ENCODE measurements at regions not wholly inside any gene's neighbourhood (a gene's known extent, or its start where the extent isn't known, plus 50 kb on each side); places are given as distances from the start of the nearest gene placed in this dataset.

GRCh38 chr7:138257459-138258196, 181.4 kb downstream of the AKR1D1 start:
- DNase-seq, result no peak

DNA sequence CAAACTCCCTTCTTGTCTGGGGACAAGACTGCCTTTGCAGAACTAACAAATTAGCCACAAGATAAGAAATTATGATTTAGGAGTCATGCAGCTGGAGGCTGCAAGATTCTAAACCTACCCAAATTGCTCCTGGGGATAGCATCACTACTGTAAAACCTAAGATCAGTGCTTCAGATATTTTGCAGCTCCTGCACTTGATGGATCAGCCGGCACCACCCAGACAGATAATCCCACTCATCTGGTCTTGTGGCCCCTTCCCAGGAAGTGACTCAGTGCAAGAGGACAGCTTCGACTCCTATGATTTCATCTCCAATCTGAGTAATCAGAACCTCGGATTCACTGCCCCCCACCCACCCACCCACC, 181.9 kb downstream of the AKR1D1 start:
- DNase-seq, result no peak

DNA sequence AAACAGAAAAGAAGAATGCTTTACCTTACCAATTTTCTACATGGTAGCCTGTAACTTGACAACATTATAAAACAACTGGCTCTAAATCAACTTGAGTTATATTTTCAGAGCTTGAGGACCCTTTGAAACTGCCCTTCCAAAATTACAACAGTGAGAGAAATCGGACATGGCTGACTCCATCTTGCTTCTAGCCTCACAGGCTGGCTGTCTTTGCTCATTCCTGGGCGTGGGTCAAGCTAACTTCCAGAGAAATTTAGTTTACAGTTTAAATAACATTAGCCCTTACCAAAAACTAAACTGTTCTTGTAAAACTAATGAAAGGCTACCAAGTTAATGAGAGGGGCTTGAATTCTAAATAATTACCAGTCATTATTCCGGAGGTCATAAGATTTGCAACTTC, 183.4 kb downstream of the AKR1D1 start:
- DNase-seq, result no peak

DNA sequence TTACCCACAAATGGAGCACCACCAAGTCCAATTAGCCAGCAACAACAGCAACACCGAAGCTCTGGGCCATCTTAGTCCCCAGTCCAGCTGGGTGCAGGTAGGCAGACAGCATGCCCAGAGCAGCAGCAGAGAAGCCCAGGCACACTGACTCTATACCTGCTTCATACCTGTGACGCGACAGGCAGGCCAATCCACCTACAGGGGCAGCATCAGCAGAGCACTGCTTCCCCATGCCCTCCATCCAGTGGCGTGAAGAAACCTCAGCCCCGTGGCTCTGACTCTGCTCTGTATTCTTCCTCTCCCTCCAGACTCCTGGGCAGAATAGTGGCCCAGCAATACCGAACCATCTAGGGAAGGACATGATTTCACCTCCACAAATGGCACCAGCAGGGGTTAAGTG, 191.7 kb downstream of the AKR1D1 start:
- no peak for DNase-seq

GRCh38 chr7:138276891-138277290, 183.2 kb upstream of the TRIM24 start:
- no peak for DNase-seq

GRCh38 chr7:138278601-138279000, 181.5 kb upstream of the TRIM24 start:
- no peak for DNase-seq

GRCh38 chr7:138282997-138283396, 177.1 kb upstream of the TRIM24 start:
- DNase-seq, result no peak

DNA sequence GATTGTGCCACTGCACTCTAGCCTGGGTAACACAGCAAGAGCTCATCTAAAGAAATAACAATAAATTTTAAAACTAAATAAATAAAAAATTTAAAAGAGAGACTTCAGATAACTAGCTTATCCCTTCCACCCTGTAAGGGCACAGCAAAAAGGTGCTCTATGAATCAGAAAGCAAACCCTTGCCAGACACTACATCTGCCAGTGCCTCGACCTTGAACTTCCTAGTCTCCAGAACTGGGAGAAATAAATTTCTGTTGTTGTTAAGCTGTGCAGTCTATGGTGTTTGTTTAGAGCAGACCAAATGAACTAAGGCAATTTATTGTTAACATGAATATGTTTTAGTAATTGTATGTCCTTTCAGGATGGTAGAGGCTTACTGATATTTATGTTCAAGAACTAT, 174.9 kb upstream of the TRIM24 start:
- DNase-seq, result no peak

- no peak for DNase-seq
These were observed 173.2 kb upstream of the TRIM24 start for GRCh38 chr7:138286846-138287245.

GRCh38 chr7:138287549-138287948, 172.5 kb upstream of the TRIM24 start:
- DNase-seq, result no peak

DNA sequence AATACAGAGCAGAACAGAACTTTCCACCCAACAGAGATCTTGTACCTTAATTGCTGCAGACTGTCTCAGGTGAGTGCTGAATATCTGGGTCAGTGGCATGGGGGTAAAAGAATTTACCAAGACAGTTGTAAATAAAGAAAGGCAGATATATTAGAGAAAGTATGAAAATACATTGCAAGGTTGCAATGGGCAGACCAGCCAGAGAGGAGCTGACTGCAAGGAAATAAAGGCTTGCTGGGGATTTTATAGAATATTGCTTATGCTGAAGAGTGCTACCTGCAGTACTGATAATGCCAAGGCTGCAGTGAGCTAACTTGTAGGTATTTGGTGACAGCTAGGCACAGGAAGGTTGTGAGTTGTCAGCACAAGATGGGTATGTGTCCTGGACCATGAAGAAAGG, 171.0 kb upstream of the TRIM24 start:
- no peak for DNase-seq

DNA sequence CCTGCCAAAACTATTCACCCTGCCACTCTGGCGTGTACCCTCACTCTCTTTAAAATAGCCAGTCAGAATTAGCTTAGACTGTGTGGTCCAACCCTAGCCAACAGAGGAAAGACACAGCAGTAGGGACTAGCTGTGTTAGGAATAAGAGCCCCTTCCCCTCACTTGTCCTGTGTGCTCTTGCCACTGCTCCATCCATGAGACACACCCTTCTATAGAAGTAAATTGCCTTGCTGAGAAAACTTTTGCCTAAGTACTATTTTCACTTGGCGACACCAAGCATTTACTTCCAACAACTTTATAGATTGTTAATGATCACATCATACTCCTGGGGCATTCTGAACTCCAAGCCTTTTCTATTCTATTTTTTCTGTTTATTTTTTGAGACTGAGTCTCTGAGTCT, 170.2 kb upstream of the TRIM24 start:
- DNase-seq, result no peak

DNA sequence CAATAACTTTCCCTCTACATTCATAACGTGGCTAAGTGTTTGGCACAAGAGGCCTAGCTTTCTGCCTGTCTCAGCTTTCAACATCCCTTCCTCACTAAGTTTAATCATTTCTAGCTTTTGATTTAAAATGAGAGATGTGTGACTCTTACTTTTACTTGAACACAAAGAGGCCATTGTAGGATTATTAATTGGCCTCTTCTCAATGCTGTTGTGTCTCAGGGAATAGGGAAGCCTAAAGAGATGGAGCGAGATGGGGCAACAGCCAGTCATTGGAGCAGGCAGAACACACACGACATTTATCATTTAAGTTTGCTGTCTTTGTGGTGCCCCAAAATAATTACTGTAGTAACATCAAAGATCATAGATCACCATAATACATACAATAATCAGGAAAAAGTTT, 167.1 kb upstream of the TRIM24 start:
- no peak for DNase-seq

DNA sequence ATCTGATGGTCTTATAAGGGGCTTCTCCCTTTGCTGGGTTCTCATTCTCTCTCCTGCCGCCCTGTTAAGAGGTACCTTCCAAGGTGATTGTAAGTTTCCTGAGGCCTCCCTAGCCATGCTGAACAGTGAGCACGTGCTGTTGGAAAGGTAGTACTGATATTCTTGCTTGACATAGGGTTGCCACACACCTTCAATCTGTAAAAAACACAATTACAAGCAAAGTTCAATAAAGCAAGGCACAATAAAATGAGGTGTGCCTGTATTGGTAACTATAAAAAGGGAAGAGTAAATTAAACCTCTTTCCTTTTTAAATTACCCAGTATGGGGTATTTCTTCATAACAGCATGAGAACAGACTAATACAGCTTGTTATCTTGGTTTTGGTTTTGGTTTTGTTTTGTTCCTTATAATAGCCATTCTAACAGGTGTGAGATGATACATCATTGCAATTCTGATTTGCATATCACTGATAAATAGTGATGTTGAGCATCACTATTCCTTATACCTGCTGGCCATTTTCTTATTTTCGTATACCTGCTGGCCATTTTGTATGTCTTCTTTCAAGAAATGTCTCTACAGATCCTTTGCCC, 164.9 kb upstream of the TRIM24 start:
- no peak for DNase-seq

DNA sequence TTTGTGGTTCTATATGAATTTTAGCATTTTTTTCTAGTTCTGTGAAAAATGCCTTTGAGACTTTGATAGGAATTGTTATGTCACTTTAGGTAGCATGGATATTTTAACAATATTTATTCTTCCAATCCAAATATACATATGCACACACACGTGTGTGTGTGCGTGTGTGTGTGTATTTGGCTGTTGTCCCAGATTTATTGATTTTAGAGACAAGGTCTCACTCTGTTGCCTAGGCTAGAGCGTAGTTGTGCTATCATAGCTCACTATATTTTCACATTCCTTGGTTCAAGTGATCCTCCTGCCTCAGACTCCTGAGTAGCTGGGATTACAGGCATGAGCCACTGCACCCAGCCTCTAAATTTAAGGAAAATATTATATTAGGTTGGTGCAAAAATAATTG, 162.5 kb upstream of the TRIM24 start:
- no peak for DNase-seq

- no peak for DNase-seq
These were observed 161.0 kb upstream of the TRIM24 start for GRCh38 chr7:138299066-138299465.

GRCh38 chr7:138303230-138304070, 156.6 kb upstream of the TRIM24 start:
- no peak for DNase-seq

DNA sequence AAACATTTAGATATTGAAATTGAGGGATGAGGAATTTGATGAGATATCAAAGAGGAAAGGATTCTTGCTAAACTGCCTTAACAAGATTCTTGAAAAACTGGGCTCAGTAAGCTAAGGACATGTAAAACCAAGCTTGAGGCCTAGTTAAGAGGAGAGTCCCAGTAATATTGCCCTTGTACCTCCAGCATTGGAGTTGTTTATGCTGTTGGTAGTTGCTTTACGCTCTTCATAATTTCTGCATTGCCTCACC, 156.1 kb upstream of the TRIM24 start:
- DNase-seq, result no peak

GRCh38 chr7:138307633-138308032, 152.4 kb upstream of the TRIM24 start:
- DNase-seq, result no peak

GRCh38 chr7:138308136-138308535, 151.9 kb upstream of the TRIM24 start:
- no peak for DNase-seq

- no peak for DNase-seq
These were observed 150.9 kb upstream of the TRIM24 start for GRCh38 chr7:138309186-138309585.

DNA sequence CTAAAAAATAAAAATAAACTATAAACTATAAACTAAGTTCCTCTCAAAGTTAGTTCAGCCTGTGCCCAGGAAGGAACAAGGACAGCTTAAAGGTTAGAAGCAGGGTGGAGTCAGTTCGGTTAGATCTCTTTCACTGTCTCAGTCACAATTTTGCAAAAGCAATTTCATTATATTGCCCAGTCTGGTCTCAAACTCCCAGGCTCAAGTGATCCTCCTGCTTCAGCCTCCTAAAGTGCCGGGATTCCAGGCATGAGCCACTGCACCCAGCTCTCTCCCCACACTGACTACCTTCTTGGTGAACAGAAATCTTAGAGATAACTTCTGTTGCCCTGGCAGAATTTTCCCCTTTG, 146.3 kb upstream of the TRIM24 start:
- no peak for DNase-seq

- DNase-seq, result no peak
These were observed 143.5 kb upstream of the TRIM24 start for GRCh38 chr7:138316421-138317043.

- no peak for DNase-seq
These were observed 142.9 kb upstream of the TRIM24 start for GRCh38 chr7:138317044-138317596.
